ENCODE measurements at regions not wholly inside any gene's neighbourhood (a gene's known extent, or its start where the extent isn't known, plus 50 kb on each side); places are given as distances from the start of the nearest gene placed in this dataset.

GRCh38 chr1:222358100-222358499 lies 189.8 kb downstream of the HHIPL2 start:
- no peak for DNase-seq

GRCh38 chr1:222357252-222357651 lies 190.7 kb downstream of the HHIPL2 start:
- no peak for DNase-seq

GRCh38 chr1:222347627-222348026 lies 200.3 kb downstream of the HHIPL2 start:
- DNase-seq = no peak

GRCh38 chr1:222346955-222347354 lies 200.9 kb downstream of the HHIPL2 start:
- no peak for DNase-seq

GRCh38 chr1:222339376-222339947 lies 208.4 kb downstream of the HHIPL2 start:
- DNase-seq = no peak

- no peak for DNase-seq
These were observed 212.3 kb downstream of the HHIPL2 start for GRCh38 chr1:222335586-222335985.

- no peak for DNase-seq
These were observed 213.8 kb downstream of the HHIPL2 start for GRCh38 chr1:222334026-222334680.

- no peak for DNase-seq
These were observed 216.1 kb downstream of the HHIPL2 start for GRCh38 chr1:222331765-222332164.

- DNase-seq = no peak
These were observed 216.6 kb downstream of the HHIPL2 start for GRCh38 chr1:222331340-222331739.

- no peak for DNase-seq
These were observed 218.3 kb downstream of the HHIPL2 start for GRCh38 chr1:222329493-222330045.

GRCh38 chr1:222326710-222327036 lies 221.2 kb downstream of the HHIPL2 start:
- no peak for DNase-seq

- no peak for DNase-seq
These were observed 221.7 kb downstream of the HHIPL2 start for GRCh38 chr1:222326006-222326709.

GRCh38 chr1:222325506-222325905 lies 222.4 kb downstream of the HHIPL2 start:
- DNase-seq = no peak

- DNase-seq = no peak
These were observed 233.1 kb downstream of the HHIPL2 start for GRCh38 chr1:222314839-222315238.

- no peak for DNase-seq
These were observed 237.1 kb downstream of the HHIPL2 start for GRCh38 chr1:222310836-222311235.

GRCh38 chr1:222307621-222308020 lies 240.3 kb downstream of the HHIPL2 start:
- DNase-seq = no peak

GRCh38 chr1:222306512-222306911 lies 241.4 kb downstream of the HHIPL2 start:
- DNase-seq = no peak

GRCh38 chr1:222306011-222306410 lies 241.9 kb downstream of the HHIPL2 start:
- DNase-seq = no peak

- DNase-seq = no peak
These were observed 246.3 kb downstream of the HHIPL2 start for GRCh38 chr1:222301652-222302051.

GRCh38 chr1:222299524-222299923 lies 248.4 kb downstream of the HHIPL2 start:
- DNase-seq = no peak

GRCh38 chr1:222290866-222291265 lies 257.0 kb downstream of the HHIPL2 start:
- DNase-seq = no peak

GRCh38 chr1:222288053-222288452 lies 259.9 kb downstream of the HHIPL2 start:
- DNase-seq = no peak

- DNase-seq = no peak
These were observed 261.9 kb downstream of the HHIPL2 start for GRCh38 chr1:222286011-222286410.

GRCh38 chr1:222285526-222285925 lies 262.4 kb downstream of the HHIPL2 start:
- no peak for DNase-seq

Data from activated CD4-positive, alpha-beta T cell treated with anti-CD3 and anti-CD28 coated beads for 1 hour (primary cell).